Stimulated activated effector memory CD8-positive, alpha-beta T cell treated with anti-CD3 and anti-CD28 coated beads, Interleukin-12 subunit alpha, Interleukin-12 subunit beta, amount 100 ng/mL, for 72 hours (primary cell): ENCODE measurements at regions not wholly inside any gene's neighbourhood (a gene's known extent, or its start where the extent isn't known, plus 50 kb on each side); places are given as distances from the start of the nearest gene placed in this dataset.

Source experiments
- ATAC-seq: fragments of 150-1000 bp; cut with Tn5 transposase; 2 replicates; pipeline ENCODE4 v1.10.0; 2021
- DNase-seq, 2 donors: peaks; one replicate each; pipeline ENCODE4 v3.0.0; 2021 to 2022; ENCODE audit warnings: low spot score in 2 of 2
- H3K27ac Mint-ChIP-seq: one replicate; pipeline ENCODE4 v1.8.0; 2022; ENCODE audit warnings: mild to moderate bottlenecking, mixed read lengths
- H3K36me3 Mint-ChIP-seq: one replicate; pipeline ENCODE4 v1.8.0; 2022; ENCODE audit warnings: mild to moderate bottlenecking, mixed read lengths
- H3K4me1 Mint-ChIP-seq: one replicate; pipeline ENCODE4 v1.8.0; 2022; ENCODE audit warnings: mixed read lengths
- H3K4me3 Mint-ChIP-seq: one replicate; pipeline ENCODE4 v1.8.0; 2022; ENCODE audit warnings: mild to moderate bottlenecking, mixed read lengths
- H3K9me3 Mint-ChIP-seq: one replicate; pipeline ENCODE4 v1.8.0; 2022; ENCODE audit warnings: mixed read lengths

DNA sequence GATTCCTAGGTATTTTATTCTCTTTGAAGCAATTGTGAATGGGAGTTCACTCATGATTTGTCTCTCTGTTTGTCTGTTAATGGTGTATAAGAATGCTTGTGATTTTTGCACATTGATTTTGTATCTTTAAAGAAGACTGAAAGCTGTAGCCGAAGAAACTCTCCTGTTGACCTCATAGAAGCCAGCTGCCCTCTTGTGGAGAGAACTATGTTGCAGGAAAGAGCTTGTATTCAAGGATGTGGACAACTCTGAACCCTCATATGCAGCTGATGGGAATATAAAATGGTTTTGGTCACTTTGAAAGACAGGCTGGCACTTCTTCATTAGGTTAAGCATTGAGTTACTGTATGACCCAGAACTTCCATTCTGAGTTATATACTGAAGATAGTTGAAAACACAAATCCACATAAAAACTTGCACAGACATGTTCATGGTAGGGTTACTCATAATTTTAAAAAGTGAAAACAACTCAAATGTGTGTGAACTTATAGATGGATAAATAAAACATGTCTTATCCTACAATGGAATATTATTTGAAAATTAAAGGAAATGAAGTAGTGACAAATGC lies 65.8 kb upstream of the SLITRK6 start:
- H3K27ac Mint-ChIP-seq: no peak overlapping the region
- no peaks in the 10 kb centered on the region for H3K9me3 Mint-ChIP-seq
- no peaks in the 10 kb centered on the region for H3K36me3 Mint-ChIP-seq
- no peaks in the 10 kb centered on the region for H3K4me1 Mint-ChIP-seq
- H3K4me3 Mint-ChIP-seq: no peak overlapping the region
- ATAC-seq (no peak), DNase-seq (no peak)

DNA sequence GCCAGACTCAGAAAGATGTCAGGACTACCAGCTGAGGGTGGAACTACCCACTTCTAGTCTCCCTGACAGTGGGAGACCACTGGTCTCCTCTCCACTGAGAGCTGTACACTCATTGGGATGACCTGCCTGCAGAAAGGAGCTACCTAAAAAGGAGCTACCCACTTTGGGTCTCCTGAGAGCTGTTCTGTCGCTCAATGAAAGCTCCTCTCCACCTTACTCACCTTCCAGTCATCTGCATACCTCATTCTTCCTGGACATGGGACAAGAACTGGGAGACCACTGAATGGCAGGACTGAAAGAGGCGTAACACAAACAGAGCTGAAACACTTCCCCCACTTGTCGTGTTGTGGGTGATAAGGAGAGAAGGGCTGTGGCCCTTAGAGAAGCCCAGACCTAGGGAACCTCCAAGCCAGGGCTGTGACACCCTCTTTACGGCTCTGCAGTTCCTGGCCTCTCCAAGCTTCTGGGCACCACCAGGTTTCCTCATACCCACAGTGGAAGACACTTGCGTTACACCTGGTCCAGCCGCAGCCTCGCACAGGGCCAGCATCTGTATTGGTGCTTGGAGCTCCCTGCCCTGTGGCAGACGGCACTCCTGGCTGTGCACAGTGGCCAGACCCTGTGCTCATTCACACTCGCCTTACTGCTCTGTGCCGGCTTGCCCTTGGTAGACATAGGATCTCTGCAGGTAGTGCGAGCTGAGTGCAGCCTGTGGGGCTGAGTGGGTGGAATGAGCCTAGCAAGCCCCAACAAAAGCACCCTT lies 54.9 kb upstream of the SLITRK6 start:
- peaks cover 11% of the 10 kb centered on the region for H3K9me3 Mint-ChIP-seq
- H3K27ac Mint-ChIP-seq: no peak overlapping the region
- ATAC-seq (peak; percentile 45), DNase-seq (no peak)
- H3K4me3 Mint-ChIP-seq: no peak overlapping the region
- no peaks in the 10 kb centered on the region for H3K36me3 Mint-ChIP-seq
- H3K4me1 Mint-ChIP-seq: no peaks in the 10 kb centered on the region

- Mint-ChIP-seq H3K36me3 (no peaks in the 10 kb centered on the region), H3K4me3 (no peak overlapping the region), H3K4me1 (no peaks in the 10 kb centered on the region), H3K9me3 (peaks cover 11% of the 10 kb centered on the region), H3K27ac (no peak overlapping the region)
- DNase-seq (no peak), ATAC-seq (peak; percentile 13)
Measured at GRCh38 chr13:85853161-85853894, 54.1 kb upstream of the SLITRK6 start.
